ENCODE measurements at regions not wholly inside any gene's neighbourhood (a gene's known extent, or its start where the extent isn't known, plus 50 kb on each side); places are given as distances from the start of the nearest gene placed in this dataset.
"Not testable (repeated sequence)": the region's sequence is repeated elsewhere in the genome, so short reads cannot be mapped to it uniquely, and the experiment has no call there.

GRCh38 chr14:22492622-22493542 is 96.1 kb downstream of the DAD1 start:
- no peak for TF ChIP-seq CTCF (IDR thresholded peaks at IDR 0.05)
- H3K27ac ChIP-seq, result no peak overlapping the region
- no peak overlapping the region for H3K4me3 ChIP-seq
- DNase-seq (ENCODE audit: low spot score), result no peak

DNA sequence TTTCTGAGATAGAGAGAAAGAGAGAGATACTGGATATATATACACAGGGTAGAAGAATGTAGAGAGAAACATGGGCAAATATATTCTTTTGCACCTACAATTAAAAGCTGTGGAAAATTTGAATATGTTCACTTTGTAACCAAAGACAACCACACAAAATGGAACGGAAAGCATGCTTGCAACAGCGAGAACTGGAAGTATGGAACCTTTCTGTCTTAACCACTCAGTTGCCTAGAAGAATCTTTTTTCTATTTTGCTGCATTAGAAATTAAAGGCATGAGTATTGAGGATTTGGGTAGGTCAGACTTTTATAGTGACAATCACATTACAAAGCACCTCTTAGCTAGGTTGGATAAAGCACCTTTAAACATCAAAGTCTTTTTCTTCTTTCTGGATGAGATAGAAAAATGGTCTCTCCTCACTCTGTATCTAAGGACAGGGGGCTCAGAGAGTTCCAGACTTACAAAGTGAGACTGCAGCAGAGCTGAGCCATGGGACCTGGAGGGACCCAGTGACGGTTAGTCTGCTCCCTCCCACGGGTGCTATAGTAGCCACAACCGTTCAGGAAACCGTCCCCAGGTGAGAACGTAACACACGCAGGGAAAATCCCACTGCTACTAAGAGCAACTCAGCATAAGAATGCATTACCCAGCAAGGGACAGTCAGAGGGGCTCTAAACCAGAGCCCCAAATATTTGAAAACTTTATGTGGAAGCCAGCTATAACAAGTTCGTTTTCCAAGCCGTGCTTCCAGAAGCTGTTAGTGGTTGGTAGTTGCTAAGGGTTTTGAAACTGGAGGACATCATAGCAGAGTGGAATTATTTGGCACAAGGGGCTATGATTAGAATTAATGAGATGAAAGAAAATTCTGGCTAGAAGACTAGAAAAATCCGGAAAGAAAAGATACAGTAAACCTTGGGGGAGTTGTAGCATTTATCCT is 97.1 kb downstream of the DAD1 start:
- Histone ChIP-seq H3K4me3 (no peak overlapping the region), H3K27ac (no peak overlapping the region)
- no peak for DNase-seq (ENCODE audit: low spot score)
- no peak for TF ChIP-seq CTCF (IDR thresholded peaks at IDR 0.05)

- not testable (repeated sequence) for H3K27ac ChIP-seq; H3K4me3 ChIP-seq; DNase-seq (ENCODE audit: low spot score)
Measured at GRCh38 chr14:22491053-22491452, 98.0 kb downstream of the DAD1 start.

GRCh38 chr14:22489957-22490950 is 98.8 kb downstream of the DAD1 start:
- no peak for DNase-seq (ENCODE audit: low spot score)
- Histone ChIP-seq H3K4me3 (no peak overlapping the region), H3K27ac (no peak overlapping the region)
- TF ChIP-seq CTCF (IDR thresholded peaks at IDR 0.05), result no peak

- no peak overlapping the region for H3K4me3 ChIP-seq
- no peak overlapping the region for H3K27ac ChIP-seq
- DNase-seq (ENCODE audit: low spot score), result no peak
- no peak for TF ChIP-seq CTCF (IDR thresholded peaks at IDR 0.05)
Measured at GRCh38 chr14:22489244-22489545, 99.8 kb downstream of the DAD1 start.

GRCh38 chr14:22488522-22489243 is 100.3 kb downstream of the DAD1 start:
- DNase-seq (ENCODE audit: low spot score), result no peak
- TF ChIP-seq CTCF (IDR thresholded peaks at IDR 0.05), result no peak
- Histone ChIP-seq H3K4me3 (no peak overlapping the region), H3K27ac (no peak overlapping the region)
